OCI-LY7 (cell line): ENCODE measurements at regions not wholly inside any gene's neighbourhood (a gene's known extent, or its start where the extent isn't known, plus 50 kb on each side); places are given as distances from the start of the nearest gene placed in this dataset.

Experiments
- BruUV-seq: library from RNA; stranded (reverse); fragments of 400-500 nt; replicated peaks from 2 replicates; lab custom pipeline; 2021; lab: Mats Ljungman, UMichigan
- CTCF ChIA-PET: fragments of 300-600 bp; sonication (Branson Sonifier 250); formaldehyde crosslinking; loops from one replicate; lab custom pipeline; 2022; ENCODE audit warnings: antibody characterized with exemption; ENCODE audit not compliant: unreplicated experiment; lab: Charles Lee
- POLR2A ChIA-PET: fragments of 300-600 bp; sonication (Branson Sonifier 250); formaldehyde crosslinking; loops from one replicate; lab custom pipeline; 2022; ENCODE audit warnings: antibody characterized with exemption; lab: Charles Lee
- DNase-seq: peaks from one replicate; pipeline ENCODE4 v3.0.0-alpha.2; 2015; ENCODE audit warnings: low spot score
- H2AFZ ChIP-seq: fragments of 200-600 bp; sonication (generic), shearing (Covaris generic); 2 replicates; pipeline ENCODE4 v1.6.1; 2014; ENCODE audit warnings: mild to moderate bottlenecking, antibody characterized with exemption, low read length, moderate library complexity
- H3K27ac ChIP-seq: fragments of 200-600 bp; sonication (generic); 2 replicates; pipeline ENCODE4 v1.5.1; 2014; ENCODE audit warnings: mixed run types, low read depth, mild to moderate bottlenecking, moderate library complexity, low read length, inconsistent platforms; ENCODE audit not compliant: poor library complexity, severe bottlenecking
- H3K36me3 ChIP-seq: fragments of 200-600 bp; sonication (generic); 2 replicates; pipeline ENCODE4 v1.6.1; 2014; ENCODE audit warnings: mild to moderate bottlenecking, antibody characterized with exemption, low read length, moderate library complexity, mixed read lengths; ENCODE audit not compliant: insufficient read depth
- H3K4me1 ChIP-seq: fragments of 200-600 bp; sonication (generic); 2 replicates; pipeline ENCODE4 v1.5.1; 2014; ENCODE audit warnings: mild to moderate bottlenecking, low read length; ENCODE audit not compliant: insufficient read depth, poor library complexity, severe bottlenecking
- H3K4me2 ChIP-seq: fragments of 200-600 bp; sonication (generic); 2 replicates; pipeline ENCODE4 v1.6.1; 2014; ENCODE audit warnings: mild to moderate bottlenecking, low read length
- H3K4me3 ChIP-seq: fragments of 200-600 bp; sonication (generic); 2 replicates; pipeline ENCODE4 v1.5.1; 2014; ENCODE audit warnings: mild to moderate bottlenecking, low read depth, low read length; ENCODE audit not compliant: poor library complexity, severe bottlenecking
- H3K79me2 ChIP-seq: fragments of 200-600 bp; sonication (generic); 2 replicates; pipeline ENCODE4 v1.6.1; 2016; ENCODE audit warnings: low read depth, mild to moderate bottlenecking, low read length, moderate library complexity, mixed read lengths; ENCODE audit not compliant: insufficient read depth
- H3K9me2 ChIP-seq: fragments of 200-600 bp; sonication (generic); 2 replicates; pipeline ENCODE4 v1.6.1; 2016; ENCODE audit warnings: mild to moderate bottlenecking, low read length, mixed read lengths; ENCODE audit not compliant: insufficient read depth
- H3K9me3 ChIP-seq: fragments of 200-600 bp; sonication (generic); 2 replicates; pipeline ENCODE4 v1.6.1; 2014; ENCODE audit warnings: mild to moderate bottlenecking, mixed run types, low read length, mixed read lengths
- H4K20me1 ChIP-seq: fragments of 200-600 bp; sonication (generic); 2 replicates; pipeline ENCODE4 v1.6.1; 2014; ENCODE audit warnings: mild to moderate bottlenecking, antibody characterized with exemption, low read length, moderate library complexity, mixed read lengths; ENCODE audit not compliant: insufficient read depth
- EZH2phosphoT487 ChIP-seq: fragments of 200-600 bp; sonication (generic); IDR thresholded peaks from 2 replicates; pipeline ENCODE4 v1.6.1; 2018; ENCODE audit warnings: low read depth, borderline replicate concordance, mild to moderate bottlenecking, mixed run types, antibody characterized with exemption, low read length, moderate library complexity, mixed read lengths
- intact Hi-C: fragments of 100-400 bp; cut with micrococcal nuclease; formaldehyde crosslinking; loops from one replicate; pipeline ENCODE4 v1.10.0; 2022; ENCODE audit not compliant: unreplicated experiment
- TF ChIP-seq, protein P1 (sequence below): fragments of 200-600 bp; sonication (generic); conservative IDR thresholded peaks from 2 replicates; pipeline ENCODE4 v1.5.1; 2014; ENCODE audit warnings: mild to moderate bottlenecking, antibody characterized with exemption, low read length, moderate library complexity, mixed read lengths

GRCh38 chr2:152247337-152247695 lies 71.8 kb upstream of the STAM2 start:
- Histone ChIP-seq H4K20me1 (no peaks in the 10 kb centered on the region), H3K36me3 (no peaks in the 10 kb centered on the region), H3K9me2 (no peaks in the 10 kb centered on the region), H3K9me3 (no peaks in the 10 kb centered on the region), H3K4me2 (no peak overlapping the region), H2AFZ (no peak overlapping the region), H3K27ac (no peak overlapping the region), H3K4me1 (no peaks in the 10 kb centered on the region), H3K4me3 (no peak overlapping the region), H3K79me2 (no peaks in the 10 kb centered on the region)
- CTCF ChIA-PET, result no interaction called here
- no peak for TF ChIP-seq EZH2phosphoT487
- TF ChIP-seq, protein P1, sequence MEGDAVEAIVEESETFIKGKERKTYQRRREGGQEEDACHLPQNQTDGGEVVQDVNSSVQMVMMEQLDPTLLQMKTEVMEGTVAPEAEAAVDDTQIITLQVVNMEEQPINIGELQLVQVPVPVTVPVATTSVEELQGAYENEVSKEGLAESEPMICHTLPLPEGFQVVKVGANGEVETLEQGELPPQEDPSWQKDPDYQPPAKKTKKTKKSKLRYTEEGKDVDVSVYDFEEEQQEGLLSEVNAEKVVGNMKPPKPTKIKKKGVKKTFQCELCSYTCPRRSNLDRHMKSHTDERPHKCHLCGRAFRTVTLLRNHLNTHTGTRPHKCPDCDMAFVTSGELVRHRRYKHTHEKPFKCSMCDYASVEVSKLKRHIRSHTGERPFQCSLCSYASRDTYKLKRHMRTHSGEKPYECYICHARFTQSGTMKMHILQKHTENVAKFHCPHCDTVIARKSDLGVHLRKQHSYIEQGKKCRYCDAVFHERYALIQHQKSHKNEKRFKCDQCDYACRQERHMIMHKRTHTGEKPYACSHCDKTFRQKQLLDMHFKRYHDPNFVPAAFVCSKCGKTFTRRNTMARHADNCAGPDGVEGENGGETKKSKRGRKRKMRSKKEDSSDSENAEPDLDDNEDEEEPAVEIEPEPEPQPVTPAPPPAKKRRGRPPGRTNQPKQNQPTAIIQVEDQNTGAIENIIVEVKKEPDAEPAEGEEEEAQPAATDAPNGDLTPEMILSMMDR, result no peak
- intact Hi-C loops, result no loop called here
- no peak for DNase-seq
- no TSS peak for BruUV-seq
- POLR2A ChIA-PET, result no interaction called here

DNA sequence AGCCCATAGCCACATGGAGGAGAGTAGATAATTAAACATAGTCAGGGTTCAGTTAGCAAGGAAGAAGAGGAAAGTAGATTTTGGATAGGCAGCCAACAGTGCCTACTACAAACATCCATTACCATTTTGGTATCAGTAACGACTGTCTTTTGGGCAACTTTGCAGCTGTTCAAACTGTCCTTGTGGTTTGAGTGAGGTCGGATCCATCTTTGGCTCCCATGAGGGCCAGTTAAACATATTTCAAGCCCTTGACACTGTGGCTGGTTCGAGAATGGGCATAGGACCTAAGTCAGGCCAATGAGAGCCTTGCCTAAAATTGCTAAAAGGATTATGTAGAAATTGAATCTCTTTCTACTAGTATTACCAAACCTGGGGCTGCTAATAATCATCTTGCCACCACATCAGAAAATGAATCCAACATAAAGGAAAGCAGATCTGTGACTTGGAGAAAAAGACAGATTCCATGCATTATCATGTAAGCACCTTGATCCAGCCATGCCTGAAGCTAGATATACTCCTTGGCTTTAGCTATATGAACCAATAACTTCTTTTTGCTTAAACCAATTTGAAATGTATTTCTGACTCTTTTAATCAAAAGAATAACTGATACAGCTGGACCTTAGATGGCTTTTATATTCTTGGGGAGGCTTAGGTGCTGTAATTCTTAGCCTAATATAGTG lies 75.0 kb upstream of the STAM2 start:
- H3K9me2 ChIP-seq, result no peaks in the 10 kb centered on the region
- H3K4me3 ChIP-seq, result no peak overlapping the region
- no peaks in the 10 kb centered on the region for H3K79me2 ChIP-seq
- H3K9me3 ChIP-seq, result no peaks in the 10 kb centered on the region
- TF ChIP-seq, protein P1, result no peak
- no peak for TF ChIP-seq EZH2phosphoT487
- H3K4me2 ChIP-seq, result no peak overlapping the region
- intact Hi-C loops, result no loop called here
- no peak for DNase-seq
- no peaks in the 10 kb centered on the region for H4K20me1 ChIP-seq
- H2AFZ ChIP-seq, result no peak overlapping the region
- H3K4me1 ChIP-seq, result no peaks in the 10 kb centered on the region
- no TSS peak for BruUV-seq
- CTCF ChIA-PET, result no interaction called here
- H3K27ac ChIP-seq, result no peak overlapping the region
- H3K36me3 ChIP-seq, result no peaks in the 10 kb centered on the region
- POLR2A ChIA-PET, result no interaction called here

DNA sequence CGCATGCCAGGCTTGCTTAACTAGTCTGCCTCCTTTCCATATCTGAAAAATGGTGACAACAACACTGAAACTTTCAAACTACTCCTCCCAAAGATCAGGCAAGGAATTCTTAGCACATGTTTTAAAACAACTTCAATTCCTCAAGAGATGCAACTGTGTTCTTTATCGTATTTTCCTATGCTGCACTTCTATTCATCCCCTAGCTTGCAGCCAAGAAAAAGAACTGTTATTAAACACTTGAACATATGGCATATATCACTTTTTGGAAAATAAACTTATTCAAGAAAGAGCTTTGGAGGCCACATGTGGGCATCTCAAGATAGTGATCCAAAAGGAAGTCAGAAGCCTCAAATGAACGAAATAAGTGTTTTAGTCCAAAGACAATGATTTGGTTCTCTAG lies 75.6 kb upstream of the STAM2 start:
- H3K4me1 ChIP-seq, result no peaks in the 10 kb centered on the region
- no TSS peak for BruUV-seq
- H3K4me3 ChIP-seq, result no peak overlapping the region
- H3K27ac ChIP-seq, result no peak overlapping the region
- no peak for TF ChIP-seq EZH2phosphoT487
- TF ChIP-seq, protein P1, result no peak
- no peaks in the 10 kb centered on the region for H4K20me1 ChIP-seq
- no peaks in the 10 kb centered on the region for H3K9me2 ChIP-seq
- intact Hi-C loops, result no loop called here
- no peak overlapping the region for H2AFZ ChIP-seq
- H3K9me3 ChIP-seq, result no peaks in the 10 kb centered on the region
- DNase-seq, result no peak
- ChIA-PET POLR2A (no interaction called here), CTCF (no interaction called here)
- no peaks in the 10 kb centered on the region for H3K79me2 ChIP-seq
- no peaks in the 10 kb centered on the region for H3K36me3 ChIP-seq
- no peak overlapping the region for H3K4me2 ChIP-seq
